ENCODE measurements at regions not wholly inside any gene's neighbourhood (a gene's known extent, or its start where the extent isn't known, plus 50 kb on each side); places are given as distances from the start of the nearest gene placed in this dataset.

DNA sequence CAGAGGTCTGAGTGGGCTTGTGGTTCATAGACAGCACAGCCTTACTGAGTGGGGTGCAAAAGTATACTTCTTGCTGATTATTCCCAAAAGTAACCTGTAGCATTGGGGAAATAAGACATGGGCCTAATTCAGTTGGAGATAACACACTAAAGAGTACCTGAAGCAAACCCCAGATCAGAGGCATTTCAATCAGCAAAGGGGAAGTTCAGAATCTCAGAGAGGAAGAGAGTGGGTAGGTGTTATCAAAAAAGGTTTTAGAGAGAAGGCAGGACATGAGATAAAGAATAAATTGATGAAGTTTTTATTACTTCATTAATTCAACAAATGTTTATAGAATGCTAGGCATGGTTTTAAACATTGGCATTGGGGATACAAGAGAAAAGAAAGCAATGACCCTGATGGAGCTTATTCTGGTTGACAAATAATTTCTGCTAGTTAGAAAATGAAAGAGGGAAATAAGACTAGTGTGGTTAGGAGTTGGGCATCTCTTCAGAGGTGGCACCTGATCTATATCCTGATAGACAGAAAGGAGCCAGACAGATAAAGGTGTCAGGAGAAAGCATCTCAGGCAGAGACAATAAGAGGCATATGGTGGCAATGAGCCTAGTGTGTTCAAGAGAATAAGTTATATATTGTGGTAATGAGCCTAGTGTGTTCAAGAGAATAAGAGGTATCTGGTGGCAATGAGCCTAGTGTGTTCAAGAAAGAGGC, 153.8 kb upstream of the SETBP1 start:
- TF ChIP-seq CTCF (conservative IDR thresholded peaks at IDR 0.05; ENCODE audit: low read depth, low read length) (no peak), EZH2 (IDR thresholded peaks at IDR 0.05; ENCODE audit: borderline replicate concordance, low read depth, low read length, poor library complexity, severe bottlenecking) (no peak)

All from A673 (cell line).